Smooth muscle cell (in vitro differentiated cells): ENCODE measurements at regions not wholly inside any gene's neighbourhood (a gene's known extent, or its start where the extent isn't known, plus 50 kb on each side); places are given as distances from the start of the nearest gene placed in this dataset.

Source experiments
- DNase-seq: peaks from one replicate; lab custom pipeline; 2025; ENCODE audit not compliant: unreplicated experiment; lab: John Stamatoyannopoulos, UW
- H2AFZ ChIP-seq: fragments of 200-600 bp; sonication (generic); 2 replicates; pipeline ENCODE4 v1.6.0; 2016; ENCODE audit warnings: antibody characterized with exemption, low read depth, mild to moderate bottlenecking
- H3F3A ChIP-seq: fragments of 200-600 bp; sonication (generic); 2 replicates; pipeline ENCODE4 v1.6.0; 2017; ENCODE audit warnings: antibody characterized with exemption, low read depth
- H3K27ac ChIP-seq: fragments of 200-600 bp; sonication (generic); 2 replicates; pipeline ENCODE4 v1.5.1; 2016; ENCODE audit warnings: low read depth, mild to moderate bottlenecking
- H3K27me3 ChIP-seq: fragments of 200-600 bp; sonication (generic); 2 replicates; pipeline ENCODE4 v1.6.1; 2016; ENCODE audit warnings: low read depth, mild to moderate bottlenecking
- H3K36me3 ChIP-seq: fragments of 200-600 bp; sonication (generic); 2 replicates; pipeline ENCODE4 v1.5.1; 2016; ENCODE audit warnings: low read depth
- H3K4me1 ChIP-seq: fragments of 200-600 bp; sonication (generic); 2 replicates; pipeline ENCODE4 v1.5.1; 2016; ENCODE audit warnings: low read depth
- H3K4me2 ChIP-seq: fragments of 200-600 bp; sonication (generic); 2 replicates; pipeline ENCODE4 v1.6.0; 2016; ENCODE audit warnings: mild to moderate bottlenecking
- H3K4me3 ChIP-seq: fragments of 200-600 bp; sonication (generic); 2 replicates; pipeline ENCODE4 v1.5.1; 2016; ENCODE audit warnings: mild to moderate bottlenecking
- H3K79me2 ChIP-seq: fragments of 200-600 bp; sonication (generic); 2 replicates; pipeline ENCODE4 v1.6.0; 2016; ENCODE audit warnings: low read depth, mild to moderate bottlenecking
- H3K9ac ChIP-seq: fragments of 200-600 bp; sonication (generic); 2 replicates; pipeline ENCODE4 v1.6.0; 2016; ENCODE audit warnings: low read depth
- H3K9me3 ChIP-seq: fragments of 200-600 bp; sonication (generic); replicated peaks from 2 replicates; pipeline ENCODE4 v1.5.1; 2016; ENCODE audit warnings: low read depth
- H4K20me1 ChIP-seq: fragments of 200-600 bp; sonication (generic); 2 replicates; pipeline ENCODE4 v1.6.0; 2016; ENCODE audit warnings: low read depth
- WGBS: methylation state at CpG from one replicate; pipeline ENCODE4 v1.1.7; 2016; ENCODE audit warnings: low lambda C conversion rate; 5-methylcytosine and 5-hydroxymethylcytosine counted together
- TF ChIP-seq, protein P1 (sequence below): fragments of 200-600 bp; sonication (generic); IDR thresholded peaks from 2 replicates; pipeline ENCODE4 v1.5.1; 2017; ENCODE audit warnings: borderline replicate concordance, mild to moderate bottlenecking, antibody characterized with exemption; ENCODE audit not compliant: insufficient read depth, poor library complexity, severe bottlenecking

- WGBS: 92% methylated on average over 6 of the region's 6 CpGs
- Histone ChIP-seq H3K27me3 (no peaks in the 10 kb centered on the region), H3K4me1 (no peaks in the 10 kb centered on the region), H3K36me3 (no peaks in the 10 kb centered on the region), H3K4me3 (no peak overlapping the region), H3K9me3 (no peaks in the 10 kb centered on the region), H3K9ac (no peak overlapping the region), H3F3A (no peaks in the 10 kb centered on the region), H3K27ac (no peak overlapping the region), H3K4me2 (no peak overlapping the region), H4K20me1 (no peaks in the 10 kb centered on the region), H3K79me2 (no peaks in the 10 kb centered on the region), H2AFZ (no peak overlapping the region)
- no peak for DNase-seq
- TF ChIP-seq, protein P1, sequence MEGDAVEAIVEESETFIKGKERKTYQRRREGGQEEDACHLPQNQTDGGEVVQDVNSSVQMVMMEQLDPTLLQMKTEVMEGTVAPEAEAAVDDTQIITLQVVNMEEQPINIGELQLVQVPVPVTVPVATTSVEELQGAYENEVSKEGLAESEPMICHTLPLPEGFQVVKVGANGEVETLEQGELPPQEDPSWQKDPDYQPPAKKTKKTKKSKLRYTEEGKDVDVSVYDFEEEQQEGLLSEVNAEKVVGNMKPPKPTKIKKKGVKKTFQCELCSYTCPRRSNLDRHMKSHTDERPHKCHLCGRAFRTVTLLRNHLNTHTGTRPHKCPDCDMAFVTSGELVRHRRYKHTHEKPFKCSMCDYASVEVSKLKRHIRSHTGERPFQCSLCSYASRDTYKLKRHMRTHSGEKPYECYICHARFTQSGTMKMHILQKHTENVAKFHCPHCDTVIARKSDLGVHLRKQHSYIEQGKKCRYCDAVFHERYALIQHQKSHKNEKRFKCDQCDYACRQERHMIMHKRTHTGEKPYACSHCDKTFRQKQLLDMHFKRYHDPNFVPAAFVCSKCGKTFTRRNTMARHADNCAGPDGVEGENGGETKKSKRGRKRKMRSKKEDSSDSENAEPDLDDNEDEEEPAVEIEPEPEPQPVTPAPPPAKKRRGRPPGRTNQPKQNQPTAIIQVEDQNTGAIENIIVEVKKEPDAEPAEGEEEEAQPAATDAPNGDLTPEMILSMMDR: no peak
Observed at GRCh38 chr5:83889971-83890745, 169.5 kb upstream of the HAPLN1 start.

- Histone ChIP-seq H3K27ac (no peak overlapping the region), H3K4me2 (peak overlapping the region; percentile 68), H4K20me1 (no peaks in the 10 kb centered on the region), H3K4me3 (no peak overlapping the region), H3K4me1 (no peaks in the 10 kb centered on the region), H2AFZ (peak overlapping the region; percentile 81), H3K9ac (no peak overlapping the region), H3F3A (no peaks in the 10 kb centered on the region), H3K9me3 (no peaks in the 10 kb centered on the region), H3K27me3 (no peaks in the 10 kb centered on the region), H3K36me3 (no peaks in the 10 kb centered on the region), H3K79me2 (no peaks in the 10 kb centered on the region)
- 50% methylated on average over 8 of the region's 8 CpGs for WGBS
- no peak for DNase-seq
- TF ChIP-seq, protein P1: no peak
Observed at GRCh38 chr5:83877911-83878706, 157.5 kb upstream of the HAPLN1 start.

- Histone ChIP-seq H2AFZ (no peak overlapping the region), H3K9me3 (no peaks in the 10 kb centered on the region), H3K9ac (no peak overlapping the region), H3K4me3 (no peak overlapping the region), H3F3A (no peaks in the 10 kb centered on the region), H3K79me2 (no peaks in the 10 kb centered on the region), H3K27ac (no peak overlapping the region), H3K4me2 (no peak overlapping the region), H3K36me3 (no peaks in the 10 kb centered on the region), H3K4me1 (no peaks in the 10 kb centered on the region), H3K27me3 (no peaks in the 10 kb centered on the region), H4K20me1 (no peaks in the 10 kb centered on the region)
- DNase-seq: no peak
- WGBS: 88% methylated on average over 6 of the region's 6 CpGs
- TF ChIP-seq, protein P1: no peak
Observed at GRCh38 chr5:83871533-83872395, 151.1 kb upstream of the HAPLN1 start.
